ENCODE measurements at regions not wholly inside any gene's neighbourhood (a gene's known extent, or its start where the extent isn't known, plus 50 kb on each side); places are given as distances from the start of the nearest gene placed in this dataset.

DNA sequence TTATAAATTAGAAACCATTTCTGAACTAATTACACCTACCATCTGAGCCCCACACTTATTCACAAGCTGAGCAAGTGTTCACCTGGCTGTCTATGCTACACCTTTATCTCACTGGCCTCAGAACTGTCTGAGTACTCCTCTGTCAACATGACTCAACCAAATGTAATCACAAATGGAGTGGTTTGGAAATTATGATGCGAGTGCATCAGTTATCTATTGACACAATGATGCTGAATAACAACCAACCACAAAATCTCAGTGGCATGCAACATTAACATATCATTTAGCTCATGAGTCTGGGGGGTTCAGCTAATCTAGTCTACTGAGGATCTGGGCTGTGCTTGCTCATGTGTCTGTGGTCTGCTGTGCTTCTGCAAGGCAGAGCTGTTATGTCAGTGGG is 184.2 kb upstream of the NXPH2 start:
- no CpG with 5 or more reads among the region's 1 CpG for WGBS (ENCODE audit: extremely low coverage, insufficient read length, low lambda C conversion rate)
- H3K4me1 Mint-ChIP-seq = peaks cover 5 to 6% of the 10 kb centered on the region in 2 experiments
- no peaks in the 10 kb centered on the region for H3K4me1 ChIP-seq (ENCODE audit: insufficient read depth, low read length)
- no peak overlapping the region for H2BK120ac ChIP-seq (ENCODE audit: low read depth, low read length, poor library complexity, severe bottlenecking)
- H3K23me2 ChIP-seq (ENCODE audit: insufficient read length, low read depth, low read length, poor library complexity, severe bottlenecking) = no peaks in the 10 kb centered on the region
- TF ChIP-seq, protein P1, sequence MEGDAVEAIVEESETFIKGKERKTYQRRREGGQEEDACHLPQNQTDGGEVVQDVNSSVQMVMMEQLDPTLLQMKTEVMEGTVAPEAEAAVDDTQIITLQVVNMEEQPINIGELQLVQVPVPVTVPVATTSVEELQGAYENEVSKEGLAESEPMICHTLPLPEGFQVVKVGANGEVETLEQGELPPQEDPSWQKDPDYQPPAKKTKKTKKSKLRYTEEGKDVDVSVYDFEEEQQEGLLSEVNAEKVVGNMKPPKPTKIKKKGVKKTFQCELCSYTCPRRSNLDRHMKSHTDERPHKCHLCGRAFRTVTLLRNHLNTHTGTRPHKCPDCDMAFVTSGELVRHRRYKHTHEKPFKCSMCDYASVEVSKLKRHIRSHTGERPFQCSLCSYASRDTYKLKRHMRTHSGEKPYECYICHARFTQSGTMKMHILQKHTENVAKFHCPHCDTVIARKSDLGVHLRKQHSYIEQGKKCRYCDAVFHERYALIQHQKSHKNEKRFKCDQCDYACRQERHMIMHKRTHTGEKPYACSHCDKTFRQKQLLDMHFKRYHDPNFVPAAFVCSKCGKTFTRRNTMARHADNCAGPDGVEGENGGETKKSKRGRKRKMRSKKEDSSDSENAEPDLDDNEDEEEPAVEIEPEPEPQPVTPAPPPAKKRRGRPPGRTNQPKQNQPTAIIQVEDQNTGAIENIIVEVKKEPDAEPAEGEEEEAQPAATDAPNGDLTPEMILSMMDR (conservative IDR thresholded peaks at IDR 0.05) = no peak
- H2AK5ac ChIP-seq (ENCODE audit: insufficient read length, low read length) = no peak overlapping the region
- H3K27ac Mint-ChIP-seq = no peak overlapping the region
- H3K79me1 ChIP-seq (ENCODE audit: insufficient read depth, low read depth, low read length, poor library complexity, severe bottlenecking) = no peaks in the 10 kb centered on the region
- H3K9me3 Mint-ChIP-seq = no peaks in the 10 kb centered on the region
- H3K14ac ChIP-seq (ENCODE audit: insufficient read depth, low read length) = no peak overlapping the region
- H2BK12ac ChIP-seq (ENCODE audit: insufficient read length, low read depth, low read length) = no peak overlapping the region
- no peak overlapping the region for H3K27ac ChIP-seq (ENCODE audit: insufficient read length, low read depth, low read length)
- no peak overlapping the region for H3K4me2 ChIP-seq (ENCODE audit: insufficient read depth, insufficient read length, low read length)
- H2AFZ ChIP-seq (ENCODE audit: low read length) = no peak overlapping the region
- H3K27me3 ChIP-seq (ENCODE audit: insufficient read depth, low read length) = no peaks in the 10 kb centered on the region
- H3K56ac ChIP-seq (ENCODE audit: insufficient read length, low read depth, low read length) = no peak overlapping the region
- no peak overlapping the region for H2BK5ac ChIP-seq (ENCODE audit: insufficient read length, low read length)
- no peak overlapping the region for H4K5ac ChIP-seq (ENCODE audit: insufficient read length, low read depth, low read length)
- H3K79me2 ChIP-seq (ENCODE audit: insufficient read depth, low read length) = no peaks in the 10 kb centered on the region
- H3K23ac ChIP-seq (ENCODE audit: insufficient read length, low read depth, low read length) = no peak overlapping the region
- no peak overlapping the region for H3T11ph ChIP-seq (ENCODE audit: low read length)
- H4K8ac ChIP-seq (replicated peaks; ENCODE audit: insufficient read length, low read depth, low read length) = no peak overlapping the region
- H3K36me3 Mint-ChIP-seq (ENCODE audit: insufficient read depth in 1 of 3, low read depth in 3 of 3) = peaks cover 0 to 1% (median 0%) of the 10 kb centered on the region in 3 experiments; a peak in 2 of 7 replicates
- DNase-seq = no peak
- H3K4me3 Mint-ChIP-seq = no peak overlapping the region
- no peaks in the 10 kb centered on the region for H3K27me3 Mint-ChIP-seq (ENCODE audit: low read depth)
- H3K9ac ChIP-seq (ENCODE audit: extremely low read depth, insufficient read length, low read length) = no peak overlapping the region
- H3K18ac ChIP-seq (ENCODE audit: insufficient read length, low read depth, low read length) = no peak overlapping the region
- H3K4ac ChIP-seq (ENCODE audit: low read depth, low read length) = no peak overlapping the region
- H2BK20ac ChIP-seq (ENCODE audit: low read depth, low read length, poor library complexity, severe bottlenecking) = no peak overlapping the region
- no peaks in the 10 kb centered on the region for H3K9me3 ChIP-seq (ENCODE audit: control insufficient read depth, low read depth, low read length)
- no peak overlapping the region for H4K91ac ChIP-seq (ENCODE audit: insufficient read length, low read depth, low read length)
- H2BK15ac ChIP-seq (ENCODE audit: low read depth, low read length) = no peak overlapping the region
- H4K20me1 ChIP-seq (ENCODE audit: control insufficient read depth, insufficient read depth, insufficient read length) = no peaks in the 10 kb centered on the region
